ENCODE measurements at regions not wholly inside any gene's neighbourhood (a gene's known extent, or its start where the extent isn't known, plus 50 kb on each side); places are given as distances from the start of the nearest gene placed in this dataset.

GRCh38 chr1:56000424-56000823 is 578.9 kb downstream of the PLPP3 start:
- Histone ChIP-seq H3K4me3 (replicated peaks in 1 of 3; ENCODE audit: low read depth in 2 of 3, low read length in 3 of 3) (no peak overlapping the region), H3K27ac (ENCODE audit: low read depth in 1 of 2, low read length in 2 of 2) (no peak overlapping the region), H3K9me3 (replicated peaks in 1 of 2; ENCODE audit: control insufficient read depth in 1 of 2, insufficient read depth in 1 of 2, low read length in 2 of 2) (no peaks in the 10 kb centered on the region), H3K4me1 (ENCODE audit: control insufficient read depth in 1 of 2, insufficient read depth in 2 of 2, low read length in 2 of 2) (no peaks in the 10 kb centered on the region), H3K9ac (ENCODE audit: insufficient read depth, low read length, poor library complexity, severe bottlenecking) (no peak overlapping the region), H4K20me1 (ENCODE audit: insufficient read depth, low read length) (no peaks in the 10 kb centered on the region), H3K4me2 (replicated peaks; ENCODE audit: extremely low read depth, low read length, poor library complexity, severe bottlenecking) (no peak overlapping the region), H3K79me2 (ENCODE audit: insufficient read depth, low read length) (no peaks in the 10 kb centered on the region), H3K36me3 (replicated peaks in 1 of 2; ENCODE audit: control insufficient read depth in 1 of 2, insufficient read depth in 2 of 2, low read length in 2 of 2) (no peaks in the 10 kb centered on the region), H3K27me3 (ENCODE audit: control insufficient read depth in 2 of 2, insufficient read depth in 2 of 2, low read length in 2 of 2) (no peaks in the 10 kb centered on the region), H2AFZ (ENCODE audit: insufficient read depth, low read depth, low read length, poor library complexity, severe bottlenecking) (no peak overlapping the region)
- H3K4me1 Mint-ChIP-seq = no peaks in the 10 kb centered on the region
- DNase-seq = no peak
- H3K27me3 Mint-ChIP-seq (ENCODE audit: low read depth in 3 of 3) = no peaks in the 10 kb centered on the region
- TF ChIP-seq CTCF (IDR thresholded peaks at IDR 0.05) = no peak
- no peak overlapping the region for H3K4me3 Mint-ChIP-seq
- H3K36me3 Mint-ChIP-seq = no peaks in the 10 kb centered on the region
- H3K9me3 Mint-ChIP-seq = peaks cover 4 to 14% (median 8%) of the 10 kb centered on the region in 7 donors
- intact Hi-C loops (cut with micrococcal nuclease) = no loop called here
- WGBS (ENCODE audit: insufficient coverage) = 86% methylated on average over 3 of the region's 3 CpGs
- no peak overlapping the region for H3K27ac Mint-ChIP-seq

DNA sequence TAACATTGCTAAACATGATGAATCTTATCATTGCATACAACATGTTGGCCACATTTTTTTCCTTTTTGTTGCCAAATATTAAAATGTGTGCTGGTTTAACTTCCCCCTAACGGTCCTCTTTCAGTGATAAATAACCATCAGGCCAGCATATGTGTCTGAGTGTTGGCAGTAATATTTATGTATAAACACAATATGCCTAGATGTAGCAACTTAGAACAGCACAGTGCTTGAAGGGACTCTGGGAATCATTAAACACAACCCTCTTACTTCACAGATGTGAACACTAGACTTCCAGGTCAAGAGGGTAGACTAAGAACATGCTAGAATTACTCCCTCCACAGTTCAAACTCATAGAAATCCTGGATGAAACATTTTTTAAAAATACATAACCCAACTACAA is 581.8 kb downstream of the PLPP3 start:
- Histone ChIP-seq H4K20me1 (ENCODE audit: insufficient read depth, low read length) (no peaks in the 10 kb centered on the region), H3K27ac (ENCODE audit: low read depth in 1 of 2, low read length in 2 of 2) (no peak overlapping the region), H3K9ac (ENCODE audit: insufficient read depth, low read length, poor library complexity, severe bottlenecking) (no peak overlapping the region), H3K27me3 (ENCODE audit: control insufficient read depth in 2 of 2, insufficient read depth in 2 of 2, low read length in 2 of 2) (no peaks in the 10 kb centered on the region), H3K4me3 (replicated peaks in 1 of 3; ENCODE audit: low read depth in 2 of 3, low read length in 3 of 3) (no peak overlapping the region), H2AFZ (ENCODE audit: insufficient read depth, low read depth, low read length, poor library complexity, severe bottlenecking) (no peak overlapping the region), H3K9me3 (replicated peaks in 1 of 2; ENCODE audit: control insufficient read depth in 1 of 2, insufficient read depth in 1 of 2, low read length in 2 of 2) (no peaks in the 10 kb centered on the region), H3K4me2 (replicated peaks; ENCODE audit: extremely low read depth, low read length, poor library complexity, severe bottlenecking) (no peak overlapping the region), H3K4me1 (ENCODE audit: control insufficient read depth in 1 of 2, insufficient read depth in 2 of 2, low read length in 2 of 2) (no peaks in the 10 kb centered on the region), H3K36me3 (replicated peaks in 1 of 2; ENCODE audit: control insufficient read depth in 1 of 2, insufficient read depth in 2 of 2, low read length in 2 of 2) (no peaks in the 10 kb centered on the region), H3K79me2 (ENCODE audit: insufficient read depth, low read length) (no peaks in the 10 kb centered on the region)
- Mint-ChIP-seq H3K27ac (no peak overlapping the region), H3K4me3 (no peak overlapping the region), H3K9me3 (peaks cover 6 to 18% (median 9%) of the 10 kb centered on the region in 7 donors), H3K4me1 (no peaks in the 10 kb centered on the region), H3K27me3 (ENCODE audit: low read depth in 3 of 3) (no peaks in the 10 kb centered on the region), H3K36me3 (no peaks in the 10 kb centered on the region)
- intact Hi-C loops (cut with micrococcal nuclease) = no loop called here
- no CpG with 5 or more reads among the region's 1 CpG for WGBS (ENCODE audit: insufficient coverage)
- no peak for TF ChIP-seq CTCF (IDR thresholded peaks at IDR 0.05)
- no peak for DNase-seq

Data from CD14-positive monocyte (primary cell).